ENCODE measurements at regions not wholly inside any gene's neighbourhood (a gene's known extent, or its start where the extent isn't known, plus 50 kb on each side); places are given as distances from the start of the nearest gene placed in this dataset.
"Not testable (repeated sequence)": the region's sequence is repeated elsewhere in the genome, so short reads cannot be mapped to it uniquely, and the experiment has no call there.

DNA sequence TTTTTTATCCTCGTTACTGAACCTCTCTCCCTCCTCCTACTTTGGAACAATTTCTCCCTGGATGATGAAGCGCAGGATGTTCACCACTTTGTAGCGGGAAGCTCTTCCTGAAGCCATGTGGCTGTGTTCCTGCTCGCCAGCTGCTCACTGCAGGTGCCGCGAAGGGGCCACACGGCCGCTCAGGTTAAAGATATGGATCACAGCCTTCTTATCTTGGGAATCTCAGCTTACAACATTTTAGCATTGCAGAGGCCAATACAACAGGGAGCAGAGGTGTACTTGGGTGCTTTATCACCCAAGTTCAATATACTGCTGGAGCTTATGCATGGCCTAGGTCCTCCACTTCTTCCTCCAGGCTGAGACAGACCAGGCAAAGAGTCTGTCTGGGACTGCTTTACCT lies 201.2 kb upstream of the G2E3 start:
- DNase-seq (ENCODE audit: low read depth in 1 of 2, low spot score in 1 of 2) = no peak
- in situ Hi-C loops (cut with HindIII; ENCODE audit: low pct_unique_long_range_greater_than_20kb, low sequenced_read_pairs) = no loop called here
- no peak for TF ChIP-seq JUND (IDR thresholded peaks at IDR 0.05; ENCODE audit: low read depth)

DNA sequence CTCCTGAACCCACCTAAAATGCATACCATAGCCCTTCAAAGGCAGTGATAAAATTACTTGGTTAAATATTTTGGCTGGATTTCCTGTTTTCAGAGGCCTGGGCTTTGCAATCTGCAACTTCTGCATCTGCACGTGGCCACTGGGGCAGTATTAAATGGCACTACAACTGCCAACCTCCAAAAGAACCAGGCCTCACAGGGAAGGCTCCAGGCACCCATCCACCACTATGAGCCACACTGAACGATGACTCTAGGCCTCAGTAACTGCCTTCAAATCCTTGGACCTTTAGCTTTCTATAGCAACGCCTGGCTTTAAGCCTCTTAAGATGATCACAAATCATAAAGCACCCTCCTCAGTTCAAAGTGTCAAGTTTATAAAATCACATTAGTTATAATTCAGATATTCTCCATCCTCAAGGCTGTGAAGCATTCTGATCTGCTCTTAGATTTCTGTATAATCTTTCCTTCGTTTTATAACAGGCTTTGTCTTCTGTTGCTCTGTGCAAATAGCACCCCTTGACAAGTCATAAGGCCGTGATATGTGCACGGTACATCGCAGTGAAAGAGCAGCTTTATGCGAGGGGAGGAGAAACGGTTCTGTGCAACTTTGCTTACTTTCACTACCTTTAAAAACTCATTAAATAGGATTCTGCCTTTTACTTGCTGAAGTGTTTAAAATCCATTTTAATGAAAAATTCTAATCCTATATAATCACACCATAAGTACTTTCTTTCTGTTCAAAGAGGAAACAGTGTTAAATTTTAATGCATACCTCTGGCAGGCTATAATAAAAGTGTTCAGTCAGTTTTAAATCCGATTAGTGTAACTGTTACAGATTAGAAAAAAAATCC lies 196.4 kb upstream of the G2E3 start:
- no peak for TF ChIP-seq JUND (IDR thresholded peaks at IDR 0.05; ENCODE audit: low read depth)
- DNase-seq (ENCODE audit: low read depth in 1 of 2, low spot score in 1 of 2) = no peak
- in situ Hi-C loops (cut with HindIII; ENCODE audit: low pct_unique_long_range_greater_than_20kb, low sequenced_read_pairs) = no loop called here

DNA sequence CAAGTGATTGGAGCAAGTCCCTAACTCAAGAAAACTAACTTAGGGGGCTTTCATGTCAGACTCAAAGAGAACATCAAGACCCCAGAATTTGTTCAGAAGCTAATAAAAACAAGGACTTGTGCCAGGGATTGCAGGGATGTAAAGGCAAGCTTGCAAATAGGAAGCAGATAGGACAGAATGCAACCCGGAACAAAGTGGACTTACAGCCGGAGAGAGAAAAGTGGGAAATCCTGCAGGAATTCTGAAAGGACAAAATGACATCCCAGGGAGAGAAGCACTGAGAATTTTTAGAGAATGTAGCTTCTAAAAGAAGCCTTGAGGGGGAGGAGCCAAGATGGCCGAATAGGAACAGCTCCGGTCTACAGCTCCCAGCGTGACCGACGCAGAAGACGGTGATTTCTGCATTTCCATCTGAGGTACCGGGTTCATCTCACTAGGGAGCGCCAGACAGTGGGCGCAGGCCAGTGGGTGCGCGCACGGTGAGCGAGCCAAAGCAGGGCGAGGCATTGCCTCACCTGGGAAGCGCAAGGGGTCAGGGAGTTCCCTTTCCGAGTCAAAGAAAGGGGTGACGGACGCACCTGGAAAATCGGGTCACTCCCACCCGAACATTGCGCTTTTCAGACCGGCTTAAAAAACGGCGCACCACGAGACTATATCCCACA lies 195.6 kb upstream of the G2E3 start:
- in situ Hi-C loops (cut with HindIII; ENCODE audit: low pct_unique_long_range_greater_than_20kb, low sequenced_read_pairs) = not testable (repeated sequence)

DNA sequence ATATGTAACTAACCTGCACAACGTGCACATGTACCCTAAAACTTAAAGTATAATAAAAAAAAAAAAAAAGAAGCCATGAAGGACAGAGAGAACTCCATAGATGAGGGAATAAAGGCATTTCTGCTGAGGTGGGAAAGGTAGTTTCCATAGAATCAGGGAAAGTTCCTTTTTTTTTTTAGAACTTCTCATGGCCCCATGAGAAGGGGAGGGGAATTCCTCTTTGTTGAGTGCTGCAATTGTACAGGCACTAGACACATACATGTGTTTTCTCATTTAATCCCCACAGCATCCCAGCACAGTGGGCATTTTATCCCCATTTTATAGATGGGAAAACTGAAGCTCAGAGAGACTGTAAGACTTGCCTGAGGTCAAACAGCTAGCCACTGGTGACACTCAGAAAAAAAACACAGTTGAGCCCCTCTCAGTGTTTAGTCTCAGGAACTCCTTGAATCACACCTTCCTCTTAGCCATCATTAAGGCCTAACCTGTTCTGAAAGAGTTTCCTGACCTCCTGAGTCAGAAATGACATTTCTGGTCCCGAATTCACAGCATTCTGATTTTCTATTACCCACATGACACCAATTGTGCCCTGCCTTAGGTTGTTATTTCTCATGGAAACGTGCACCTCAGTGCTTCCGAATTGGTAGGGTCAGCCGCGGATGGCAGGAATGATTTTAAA lies 189.3 kb upstream of the G2E3 start:
- in situ Hi-C loops (cut with HindIII; ENCODE audit: low pct_unique_long_range_greater_than_20kb, low sequenced_read_pairs) = no loop called here
- DNase-seq (ENCODE audit: low read depth in 1 of 2, low spot score in 1 of 2) = no peak
- TF ChIP-seq JUND (IDR thresholded peaks at IDR 0.05; ENCODE audit: low read depth) = no peak

More for the DNA sequence above, 195.6 kb upstream of the G2E3 start:
- peak; percentile 16 to 52 for DNase-seq (ENCODE audit: low read depth in 1 of 2, low spot score in 1 of 2)

DNA sequence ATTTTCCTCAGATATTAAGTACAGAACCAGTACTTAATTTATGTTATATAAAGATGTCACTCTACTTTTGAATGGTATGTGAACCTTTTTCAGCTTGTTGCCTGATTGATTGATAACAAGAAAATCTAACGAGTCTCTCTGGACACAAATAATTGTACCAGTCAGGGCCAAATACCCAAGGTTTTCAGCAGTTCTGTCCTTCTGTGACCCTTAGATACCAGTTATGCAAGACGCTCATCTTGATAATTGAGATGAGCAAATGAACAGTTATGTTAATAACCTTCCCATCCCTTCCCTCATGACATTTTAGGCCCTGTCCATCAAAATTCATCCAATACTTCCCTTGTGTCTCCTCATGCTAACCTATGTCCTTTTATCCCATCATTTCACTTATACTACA lies 185.9 kb upstream of the G2E3 start:
- in situ Hi-C loops (cut with HindIII; ENCODE audit: low pct_unique_long_range_greater_than_20kb, low sequenced_read_pairs) = no loop called here
- DNase-seq (ENCODE audit: low read depth in 1 of 2, low spot score in 1 of 2) = no peak
- no peak for TF ChIP-seq JUND (IDR thresholded peaks at IDR 0.05; ENCODE audit: low read depth)

DNA sequence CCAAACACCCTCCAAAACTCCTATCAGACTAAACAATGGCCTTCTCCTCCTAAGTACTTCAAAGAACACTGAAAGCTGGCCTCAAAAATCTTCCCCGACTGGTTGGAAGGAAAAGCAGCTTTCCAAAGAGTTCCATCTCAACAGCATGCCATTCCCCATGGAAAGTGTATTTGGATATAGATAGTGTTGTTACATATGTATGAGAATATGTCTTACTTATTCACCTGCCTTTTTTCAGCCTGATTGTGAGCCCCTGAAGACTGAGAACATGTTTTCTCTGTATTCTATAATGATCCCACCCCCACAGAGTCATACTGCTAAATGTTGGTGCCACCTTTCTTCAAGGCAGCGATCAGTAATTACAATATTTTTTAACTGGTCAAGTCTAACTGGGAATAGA lies 185.4 kb upstream of the G2E3 start:
- in situ Hi-C loops (cut with HindIII; ENCODE audit: low pct_unique_long_range_greater_than_20kb, low sequenced_read_pairs) = no loop called here
- TF ChIP-seq JUND (IDR thresholded peaks at IDR 0.05; ENCODE audit: low read depth) = no peak
- no peak for DNase-seq (ENCODE audit: low read depth in 1 of 2, low spot score in 1 of 2)

DNA sequence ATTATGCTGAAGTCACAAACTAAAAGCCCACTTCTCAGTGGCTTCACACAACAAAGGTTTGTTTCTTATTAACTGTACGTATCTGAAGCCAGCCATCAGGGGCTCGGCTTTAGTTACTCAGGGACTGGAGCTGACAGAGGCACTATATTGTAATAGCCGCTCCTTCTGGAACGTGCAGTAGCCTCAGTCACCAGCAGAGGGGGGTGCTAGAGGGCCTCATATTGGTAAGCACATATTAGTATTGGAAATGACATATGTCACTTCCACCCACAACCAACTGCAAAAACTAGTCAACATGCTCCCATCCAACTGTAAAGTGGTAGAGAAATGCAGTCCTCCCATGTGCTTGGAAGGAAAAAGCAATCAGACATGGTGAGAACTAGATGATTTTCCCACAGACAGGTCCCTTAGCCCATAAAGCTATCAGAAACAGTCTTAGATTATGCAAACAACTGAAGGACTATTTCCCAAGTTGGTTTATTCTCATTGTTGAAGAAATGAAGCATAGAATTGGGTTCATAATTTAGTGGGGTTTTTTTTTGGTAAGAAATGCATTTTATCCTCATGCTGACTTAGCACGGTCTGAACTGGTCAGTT lies 183.6 kb upstream of the G2E3 start:
- TF ChIP-seq JUND (IDR thresholded peaks at IDR 0.05; ENCODE audit: low read depth) = no peak
- peak; percentile 32 to 78 for DNase-seq (ENCODE audit: low read depth in 1 of 2, low spot score in 1 of 2)
- in situ Hi-C loops (cut with HindIII; ENCODE audit: low pct_unique_long_range_greater_than_20kb, low sequenced_read_pairs) = no loop called here

DNA sequence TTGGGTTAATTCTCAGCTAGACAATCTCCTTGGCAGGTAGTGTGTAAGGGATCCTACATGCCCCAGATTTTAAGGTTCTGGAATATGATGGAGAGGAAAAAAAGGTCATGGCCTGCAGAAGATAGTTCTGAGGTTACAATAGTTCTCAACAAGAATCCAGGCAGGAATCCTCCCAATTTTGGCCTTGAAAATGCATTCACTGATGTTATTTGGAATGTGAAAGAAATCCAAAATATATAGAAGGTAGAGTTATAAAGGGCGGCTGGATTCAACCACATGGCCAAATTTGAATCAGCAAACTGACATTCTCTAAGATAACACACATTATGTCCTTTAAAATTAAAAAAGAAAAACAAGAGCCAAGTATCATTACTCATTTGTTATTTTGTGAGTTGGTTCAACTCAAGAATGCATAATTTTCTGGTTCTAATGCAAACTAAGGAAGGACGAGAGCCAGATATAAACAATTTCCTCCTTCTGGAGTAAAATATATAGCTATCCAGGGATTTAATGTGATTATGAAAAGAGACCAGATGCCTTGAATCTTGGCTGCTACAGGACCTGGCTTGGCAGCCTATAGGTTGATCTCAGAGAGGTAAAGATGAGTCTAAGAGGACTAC lies 177.0 kb upstream of the G2E3 start:
- no peak for TF ChIP-seq JUND (IDR thresholded peaks at IDR 0.05; ENCODE audit: low read depth)
- no peak for DNase-seq (ENCODE audit: low read depth in 1 of 2, low spot score in 1 of 2)
- in situ Hi-C loops (cut with HindIII; ENCODE audit: low pct_unique_long_range_greater_than_20kb, low sequenced_read_pairs) = no loop called here

DNA sequence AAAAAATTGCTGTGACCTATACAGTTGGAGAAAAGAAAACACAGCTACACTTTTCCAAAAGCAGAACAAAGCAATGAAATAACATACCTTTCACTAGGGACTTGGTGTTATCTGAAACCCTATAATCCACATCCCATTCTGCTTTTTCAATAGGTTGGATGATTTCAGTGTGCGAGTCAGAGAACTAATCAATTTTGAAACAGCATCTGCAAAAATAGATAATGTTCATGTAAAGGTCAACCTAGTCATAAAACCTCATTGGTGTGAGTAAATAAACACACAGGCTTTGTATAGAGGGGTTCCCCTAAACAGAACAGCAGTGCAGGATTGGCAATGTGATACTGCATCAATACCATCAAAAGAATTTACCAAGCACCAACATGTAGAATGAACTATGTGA lies 173.0 kb upstream of the G2E3 start:
- no peak for DNase-seq (ENCODE audit: low read depth in 1 of 2, low spot score in 1 of 2)
- no peak for TF ChIP-seq JUND (IDR thresholded peaks at IDR 0.05; ENCODE audit: low read depth)
- in situ Hi-C loops (cut with HindIII; ENCODE audit: low pct_unique_long_range_greater_than_20kb, low sequenced_read_pairs) = no loop called here

DNA sequence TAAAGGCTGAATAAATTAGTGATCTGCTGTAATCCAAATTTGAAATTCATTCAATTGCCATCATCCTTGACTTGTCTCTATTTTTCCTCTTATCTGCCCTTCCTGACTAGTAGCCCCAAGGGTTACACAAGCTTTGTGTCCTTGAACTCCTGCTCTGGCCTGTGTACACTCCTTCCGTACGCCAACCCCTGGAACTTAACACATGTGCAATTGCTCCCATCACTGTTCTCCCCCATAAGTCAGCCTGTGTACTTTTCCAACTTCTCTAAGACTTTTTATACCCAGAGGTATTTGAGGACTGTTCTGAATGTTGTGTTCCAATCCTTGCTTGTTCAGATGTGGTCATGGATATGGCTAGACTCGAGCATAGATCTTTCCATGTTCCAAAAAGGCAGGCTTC lies 171.1 kb upstream of the G2E3 start:
- no peak for DNase-seq (ENCODE audit: low read depth in 1 of 2, low spot score in 1 of 2)
- in situ Hi-C loops (cut with HindIII; ENCODE audit: low pct_unique_long_range_greater_than_20kb, low sequenced_read_pairs) = no loop called here
- no peak for TF ChIP-seq JUND (IDR thresholded peaks at IDR 0.05; ENCODE audit: low read depth)

DNA sequence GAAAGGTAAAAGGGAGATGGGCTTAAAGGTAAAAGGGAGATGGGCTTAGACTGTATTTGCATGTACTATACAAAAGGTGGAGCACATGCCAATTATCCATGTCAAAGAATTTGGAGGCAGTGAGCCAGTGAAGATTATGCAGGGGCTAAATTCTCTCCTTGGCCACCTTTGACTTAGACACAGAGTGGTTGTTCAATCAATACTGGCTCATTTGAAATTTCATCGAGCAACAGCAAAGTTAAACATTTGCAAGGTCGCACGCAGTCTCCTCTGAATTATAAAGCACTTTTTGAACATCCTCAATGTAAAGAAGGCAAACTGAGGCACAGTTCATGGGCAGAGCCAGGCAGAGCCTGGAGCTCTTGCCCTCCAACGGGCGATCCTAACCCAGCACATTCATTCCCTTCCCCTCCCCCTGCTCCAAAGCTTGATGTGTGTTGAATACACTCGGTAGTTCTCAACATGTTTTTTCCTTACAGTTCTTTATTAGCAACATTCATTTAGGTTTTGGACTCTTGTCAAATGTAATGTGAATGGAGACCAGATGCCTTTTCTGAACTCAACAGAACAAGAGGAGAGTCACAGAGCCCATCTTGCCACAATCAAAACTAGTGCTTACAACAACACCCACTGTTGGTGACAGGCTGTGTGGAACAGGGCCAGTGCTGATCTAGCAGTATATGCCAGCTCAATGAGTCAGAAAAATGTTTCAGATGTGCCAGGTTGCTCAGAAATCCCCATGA lies 169.7 kb upstream of the G2E3 start:
- DNase-seq (ENCODE audit: low read depth in 1 of 2, low spot score in 1 of 2) = peak in 1 of 2 experiments; percentile 7
- TF ChIP-seq JUND (IDR thresholded peaks at IDR 0.05; ENCODE audit: low read depth) = no peak
- in situ Hi-C loops (cut with HindIII; ENCODE audit: low pct_unique_long_range_greater_than_20kb, low sequenced_read_pairs) = no loop called here

DNA sequence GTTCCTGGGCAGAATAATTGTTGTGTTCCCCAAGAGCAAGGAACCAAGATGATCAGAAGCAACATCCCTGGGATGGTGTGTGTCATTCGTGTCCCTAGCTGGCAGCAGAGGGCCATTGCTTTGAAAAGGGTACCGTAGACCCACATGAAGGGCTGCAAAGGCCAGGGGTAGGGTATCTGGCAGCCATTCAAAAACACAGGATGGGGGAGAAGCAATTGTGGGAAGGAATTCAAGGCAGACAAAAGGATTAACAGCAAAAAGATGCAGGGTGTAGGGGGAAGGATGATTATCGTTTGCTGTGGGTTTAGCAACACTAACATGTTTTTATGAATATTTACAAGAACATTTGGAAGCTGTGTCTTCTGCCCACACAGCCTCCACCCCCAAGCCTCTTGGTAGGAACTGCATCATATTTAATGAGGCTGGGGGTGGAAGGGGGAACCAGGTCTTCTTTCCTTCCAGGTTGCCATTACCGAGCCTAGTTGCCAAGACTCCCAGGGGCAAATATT lies 169.0 kb upstream of the G2E3 start:
- DNase-seq (ENCODE audit: low read depth in 1 of 2, low spot score in 1 of 2) = no peak
- TF ChIP-seq JUND (IDR thresholded peaks at IDR 0.05; ENCODE audit: low read depth) = no peak
- in situ Hi-C loops (cut with HindIII; ENCODE audit: low pct_unique_long_range_greater_than_20kb, low sequenced_read_pairs) = no loop called here

Data from T47D (cell line).